Ovary (tissue), 7 donors: ENCODE measurements at regions not wholly inside any gene's neighbourhood (a gene's known extent, or its start where the extent isn't known, plus 50 kb on each side); places are given as distances from the start of the nearest gene placed in this dataset.

ENCODE experiments used
- DNase-seq, 5 donors: peaks; one replicate each; pipeline ENCODE4 v3.0.0-alpha.2; 2019 to 2020
- H3K27ac ChIP-seq, 2 donors: fragments of 200-600 bp; one replicate each; pipeline versions ENCODE4 v1.5.1 to v1.8.0; 2019 to 2022
- H3K27me3 ChIP-seq: fragments of 200-600 bp; one replicate; pipeline ENCODE4 v1.8.0; 2022
- H3K36me3 ChIP-seq: fragments of 200-600 bp; sonication (generic); one replicate; pipeline ENCODE4 v1.5.1; 2019
- H3K4me1 ChIP-seq: one replicate; pipeline ENCODE4 v1.8.1; 2013; ENCODE audit warnings: mild to moderate bottlenecking, moderate library complexity; ENCODE audit not compliant: insufficient read depth
- H3K4me3 ChIP-seq: fragments of 200-600 bp; sonication (generic); one replicate; pipeline ENCODE4 v1.5.1; 2017
- H3K9me3 ChIP-seq, 2 donors: fragments of 200-600 bp in 1 of 2; sonication (generic) in 1 of 2; one replicate each; pipeline versions ENCODE4 v1.5.1 to v1.8.1; 2013 to 2019; ENCODE audit warnings: mild to moderate bottlenecking in 1 of 2, moderate library complexity in 1 of 2
- CTCF ChIP-seq, 3 donors: fragments of 450-650 bp in 2 of 3; fragments of 200-600 bp in 1 of 3; IDR thresholded peaks; one replicate each; pipeline versions ENCODE4 v1.5.1 to v1.8.0; 2016 to 2022; ENCODE audit warnings: antibody characterized with exemption in 3 of 3, mild to moderate bottlenecking in 1 of 3
- EP300 ChIP-seq: sonication (generic); formaldehyde crosslinking; IDR thresholded peaks from one replicate; pipeline ENCODE4 v1.6.1; 2017; ENCODE audit warnings: antibody characterized with exemption
- POLR2A ChIP-seq: fragments of 450-650 bp; IDR thresholded peaks from one replicate; pipeline ENCODE4 v1.6.1; 2017; ENCODE audit warnings: antibody characterized with exemption, mild to moderate bottlenecking, moderate library complexity
- WGBS, 3 donors: extraction: QIAGEN DNeasy Blood & Tissue Kit in 1 of 3; methylation state at CpG; one replicate each; pipeline versions ENCODE4 v1.1.5 to v1.1.7; 2013 to 2017; 5-methylcytosine and 5-hydroxymethylcytosine counted together
- intact Hi-C, 4 donors: fragments of 100-400 bp; cut with DNase I; formaldehyde crosslinking; loops; one replicate each; pipeline versions ENCODE4 v1.11.0 to v1.15.1; 2022 to 2023
- donor health status: DM: no; HTN: no; CAD: no; lungs with moderate emphysema.
- donor health status: DM: no; HTN: no; CAD: no.
- donor health status: Bipolar disorder and iron deficiency.
- donor health status: DM: no; HTN: no; CAD: no.
- donor health status: DM: yes; HTN: yes; CAD: no.

DNA sequence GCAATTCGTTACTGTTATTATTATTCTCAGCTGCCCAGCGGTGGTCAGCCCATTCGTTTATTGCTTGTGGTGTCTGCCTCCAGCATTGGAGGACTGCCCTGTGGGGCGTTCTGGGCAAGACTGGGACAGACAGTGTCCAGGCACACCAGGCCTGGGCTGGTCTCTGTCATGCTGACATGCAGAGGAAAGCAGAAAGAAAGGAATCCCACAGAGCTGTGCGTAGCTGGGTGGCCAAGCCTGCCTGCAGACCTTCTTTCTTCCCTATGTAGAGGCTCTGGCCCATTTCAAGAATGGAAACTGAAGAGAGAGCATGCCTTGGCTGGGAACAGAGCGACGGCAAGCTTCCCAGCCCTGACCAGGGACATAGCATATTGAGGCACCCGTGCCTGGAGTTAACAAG lies 525.3 kb upstream of the TBX3 start:
- DNase-seq: no peak
- intact Hi-C loops: no loop called here
- Histone ChIP-seq H3K36me3 (no peaks in the 10 kb centered on the region), H3K4me1 (peaks cover 8% of the 10 kb centered on the region), H3K9me3 (no peaks in the 10 kb centered on the region), H3K27me3 (no peaks in the 10 kb centered on the region), H3K4me3 (no peak overlapping the region), H3K27ac (no peak overlapping the region)
- no peak for TF ChIP-seq CTCF (IDR thresholded peaks at IDR 0.05)
- no peak for TF ChIP-seq POLR2A
- TF ChIP-seq EP300: no peak
- WGBS, 3 donors: 90 to 95% (median 91%) methylated on average over 8 of the region's 8 CpGs

GRCh38 chr12:115208098-115208497 lies 524.1 kb upstream of the TBX3 start:
- Histone ChIP-seq H3K4me3 (no peak overlapping the region), H3K4me1 (peaks cover 7% of the 10 kb centered on the region), H3K9me3 (no peaks in the 10 kb centered on the region), H3K36me3 (no peaks in the 10 kb centered on the region), H3K27me3 (no peaks in the 10 kb centered on the region), H3K27ac (no peak overlapping the region)
- WGBS, 3 donors: 92 to 93% (median 92%) methylated on average over 6 of the region's 6 CpGs
- intact Hi-C loops: no loop called here
- no peak for TF ChIP-seq CTCF (IDR thresholded peaks at IDR 0.05)
- TF ChIP-seq POLR2A: no peak
- TF ChIP-seq EP300: no peak
- DNase-seq: no peak

DNA sequence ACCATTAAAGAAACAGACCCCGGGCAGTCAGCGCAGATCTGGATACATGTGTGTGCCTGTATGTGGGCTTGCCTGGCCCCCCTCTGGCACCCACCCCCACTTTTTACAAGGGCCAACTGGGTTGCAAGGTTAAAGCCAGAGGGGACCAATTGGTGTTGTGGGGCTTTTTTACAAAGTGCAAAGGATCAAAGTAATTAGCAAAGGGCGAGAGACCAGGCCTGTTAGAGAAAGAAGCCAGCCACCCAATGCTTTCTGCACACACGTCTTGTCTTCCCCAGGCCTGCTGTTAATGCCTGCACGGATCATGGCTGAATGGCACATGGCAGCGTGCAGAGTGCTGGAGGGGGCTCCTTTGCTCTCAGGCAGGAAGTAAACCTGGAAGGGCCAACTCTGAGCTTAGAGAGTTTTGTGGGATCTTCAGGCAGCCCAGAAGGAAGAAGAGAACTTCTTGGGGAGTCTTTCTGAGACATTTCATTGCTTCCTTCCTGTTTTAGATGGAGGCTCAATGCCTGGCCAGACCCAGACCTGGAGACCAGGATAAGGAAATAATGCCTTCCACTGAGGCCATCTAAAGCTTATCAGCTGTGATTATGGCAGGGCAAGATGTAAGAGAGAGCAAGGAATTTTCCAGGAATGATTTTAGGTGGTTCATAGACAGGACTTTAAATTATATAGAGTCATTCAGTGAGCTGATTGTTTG lies 523.4 kb upstream of the TBX3 start:
- Histone ChIP-seq H3K27ac (no peak overlapping the region), H3K27me3 (no peaks in the 10 kb centered on the region), H3K9me3 (no peaks in the 10 kb centered on the region), H3K4me1 (peaks cover 7% of the 10 kb centered on the region), H3K4me3 (no peak overlapping the region), H3K36me3 (no peaks in the 10 kb centered on the region)
- WGBS, 3 donors: 93 to 96% (median 94%) methylated on average over 6 of the region's 6 CpGs
- no peak for DNase-seq
- no peak for TF ChIP-seq POLR2A
- TF ChIP-seq EP300: no peak
- intact Hi-C loops: no loop called here

- H3K4me3 ChIP-seq: no peak overlapping the region
- peaks cover 7% of the 10 kb centered on the region for H3K4me1 ChIP-seq
- TF ChIP-seq POLR2A (no peak), CTCF (IDR thresholded peaks at IDR 0.05) (no peak), EP300 (no peak)
- DNase-seq: no peak
- no peaks in the 10 kb centered on the region for H3K9me3 ChIP-seq
- intact Hi-C loops: no loop called here
- no peaks in the 10 kb centered on the region for H3K27me3 ChIP-seq
- no peak overlapping the region for H3K27ac ChIP-seq
- no peaks in the 10 kb centered on the region for H3K36me3 ChIP-seq
- WGBS, 3 donors: 86 to 95% (median 91%) methylated on average over 5 of the region's 5 CpGs
Observed at GRCh38 chr12:115206801-115207200, 522.8 kb upstream of the TBX3 start.

- intact Hi-C loops: no loop called here
- no peaks in the 10 kb centered on the region for H3K36me3 ChIP-seq
Observed at GRCh38 chr12:115205755-115206308, 521.9 kb upstream of the TBX3 start.

More at GRCh38 chr12:115205755-115206308, 521.9 kb upstream of the TBX3 start:
- WGBS, 3 donors: 47 to 53% (median 51%) methylated on average over 6 of the region's 6 CpGs
- TF ChIP-seq CTCF (IDR thresholded peaks at IDR 0.05) (no peak), EP300 (no peak), POLR2A (no peak)
- Histone ChIP-seq H3K4me1 (peaks cover 7% of the 10 kb centered on the region), H3K4me3 (no peak overlapping the region), H3K27me3 (no peaks in the 10 kb centered on the region), H3K27ac (no peak overlapping the region), H3K9me3 (no peaks in the 10 kb centered on the region)
- DNase-seq: no peak
